NCI-H1092 treated with DMSO at 0.1 percent for 48 hours (cell line): ENCODE measurements at regions not wholly inside any gene's neighbourhood (a gene's known extent, or its start where the extent isn't known, plus 50 kb on each side); places are given as distances from the start of the nearest gene placed in this dataset.
"Not testable (repeated sequence)": the region's sequence is repeated elsewhere in the genome, so short reads cannot be mapped to it uniquely, and the experiment has no call there.

Experiments used
- DNase-seq: peaks from one replicate; lab custom pipeline; 2025; lab: John Stamatoyannopoulos, UW

- peak; percentile 8 for DNase-seq
These were observed 84.1 kb upstream of the MED13L start for GRCh38 chr12:116361414-116362223.

- DNase-seq = no peak
These were observed 87.6 kb upstream of the MED13L start for GRCh38 chr12:116365114-116365513.

- DNase-seq = no peak
These were observed 88.3 kb upstream of the MED13L start for GRCh38 chr12:116365606-116366455.

- DNase-seq = peak; percentile 46
These were observed 88.9 kb upstream of the MED13L start for GRCh38 chr12:116366456-116366776.

GRCh38 chr12:116366824-116367223, 89.3 kb upstream of the MED13L start:
- no peak for DNase-seq

GRCh38 chr12:116368196-116369194, 91.0 kb upstream of the MED13L start:
- DNase-seq = no peak

- DNase-seq = no peak
These were observed 92.5 kb upstream of the MED13L start for GRCh38 chr12:116370004-116370404.

GRCh38 chr12:116370886-116371580, 93.5 kb upstream of the MED13L start:
- no peak for DNase-seq

- DNase-seq = no peak
These were observed 95.3 kb upstream of the MED13L start for GRCh38 chr12:116372815-116373214.

- DNase-seq = no peak
These were observed 96.2 kb upstream of the MED13L start for GRCh38 chr12:116373572-116374206.

GRCh38 chr12:116374207-116374606, 96.7 kb upstream of the MED13L start:
- DNase-seq = no peak

GRCh38 chr12:116375278-116375842, 97.9 kb upstream of the MED13L start:
- DNase-seq = no peak

- peak; percentile 60 for DNase-seq
These were observed 99.1 kb upstream of the MED13L start for GRCh38 chr12:116376354-116377193.

GRCh38 chr12:116377194-116377571, 99.7 kb upstream of the MED13L start:
- not testable (repeated sequence) for DNase-seq

GRCh38 chr12:116378002-116378401, 100.5 kb upstream of the MED13L start:
- DNase-seq = no peak

- no peak for DNase-seq
These were observed 102.6 kb upstream of the MED13L start for GRCh38 chr12:116380108-116380507.

GRCh38 chr12:116380740-116381139, 103.2 kb upstream of the MED13L start:
- not testable (repeated sequence) for DNase-seq

- DNase-seq = no peak
These were observed 103.8 kb upstream of the MED13L start for GRCh38 chr12:116381240-116381743.
